Cardiac fibroblast (primary cell): ENCODE measurements at regions not wholly inside any gene's neighbourhood (a gene's known extent, or its start where the extent isn't known, plus 50 kb on each side); places are given as distances from the start of the nearest gene placed in this dataset.

ENCODE experiments used
- DNase-seq, 2 donors: peaks; one replicate each; pipeline versions ENCODE4 v3.0.0 to v3.0.0-alpha.2; 2010; ENCODE audit warnings: low read depth in 2 of 2
- H3K4me3 ChIP-seq, 2 donors: replicated peaks in 1 of 2; 1 replicate in 1 of 2; 2 replicates in 1 of 2; pipeline ENCODE4 v1.5.1; 2011; ENCODE audit warnings: low read depth in 2 of 2, low read length in 2 of 2, mild to moderate bottlenecking in 2 of 2, moderate library complexity in 1 of 2
- CTCF ChIP-seq: IDR thresholded peaks from one replicate; pipeline ENCODE4 v1.5.1; 2011; ENCODE audit warnings: low read depth, mild to moderate bottlenecking, low read length, inconsistent platforms

- no peak for DNase-seq
- TF ChIP-seq CTCF: no peak
- H3K4me3 ChIP-seq: no peak overlapping the region
Observed at GRCh38 chr3:71838406-71838805, 53.5 kb upstream of the PROK2 start.
